ENCODE measurements at regions not wholly inside any gene's neighbourhood (a gene's known extent, or its start where the extent isn't known, plus 50 kb on each side); places are given as distances from the start of the nearest gene placed in this dataset.
"Not testable (repeated sequence)": the region's sequence is repeated elsewhere in the genome, so short reads cannot be mapped to it uniquely, and the experiment has no call there.

DNA sequence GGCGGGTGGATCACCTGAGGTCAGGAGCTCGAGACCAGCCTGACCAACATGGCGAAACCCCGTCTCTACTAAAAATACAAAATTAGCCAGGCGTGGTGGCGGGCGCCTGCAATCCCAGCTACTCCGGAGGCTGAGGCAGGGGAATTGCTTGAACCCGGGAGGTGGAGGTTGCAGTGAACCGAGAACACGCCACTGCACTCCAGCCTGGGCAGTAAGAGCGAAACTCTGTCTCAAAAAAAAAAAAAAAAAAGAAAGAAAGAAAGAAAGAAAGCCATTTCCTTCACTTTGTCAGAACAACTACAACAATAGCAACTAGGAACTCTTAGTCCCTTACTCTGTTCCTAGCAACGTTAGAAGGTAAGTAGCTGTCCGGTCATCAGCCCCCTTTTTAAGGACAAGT lies 222.9 kb upstream of the JARID2 start:
- TF ChIP-seq EP300 (IDR thresholded peaks at IDR 0.05; ENCODE audit: low read depth); POLR2AphosphoS5 (IDR thresholded peaks at IDR 0.05); POLR2A (IDR thresholded peaks at IDR 0.05): not testable (repeated sequence)
- TF ChIP-seq, protein P1, sequence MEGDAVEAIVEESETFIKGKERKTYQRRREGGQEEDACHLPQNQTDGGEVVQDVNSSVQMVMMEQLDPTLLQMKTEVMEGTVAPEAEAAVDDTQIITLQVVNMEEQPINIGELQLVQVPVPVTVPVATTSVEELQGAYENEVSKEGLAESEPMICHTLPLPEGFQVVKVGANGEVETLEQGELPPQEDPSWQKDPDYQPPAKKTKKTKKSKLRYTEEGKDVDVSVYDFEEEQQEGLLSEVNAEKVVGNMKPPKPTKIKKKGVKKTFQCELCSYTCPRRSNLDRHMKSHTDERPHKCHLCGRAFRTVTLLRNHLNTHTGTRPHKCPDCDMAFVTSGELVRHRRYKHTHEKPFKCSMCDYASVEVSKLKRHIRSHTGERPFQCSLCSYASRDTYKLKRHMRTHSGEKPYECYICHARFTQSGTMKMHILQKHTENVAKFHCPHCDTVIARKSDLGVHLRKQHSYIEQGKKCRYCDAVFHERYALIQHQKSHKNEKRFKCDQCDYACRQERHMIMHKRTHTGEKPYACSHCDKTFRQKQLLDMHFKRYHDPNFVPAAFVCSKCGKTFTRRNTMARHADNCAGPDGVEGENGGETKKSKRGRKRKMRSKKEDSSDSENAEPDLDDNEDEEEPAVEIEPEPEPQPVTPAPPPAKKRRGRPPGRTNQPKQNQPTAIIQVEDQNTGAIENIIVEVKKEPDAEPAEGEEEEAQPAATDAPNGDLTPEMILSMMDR (IDR thresholded peaks at IDR 0.05), result not testable (repeated sequence)
